Renal cortical epithelial cell (primary cell): ENCODE measurements at regions not wholly inside any gene's neighbourhood (a gene's known extent, or its start where the extent isn't known, plus 50 kb on each side); places are given as distances from the start of the nearest gene placed in this dataset.
A peak's percentile ranks its signal among the peaks of the same experiment; 100 is the strongest.
"Not testable (repeated sequence)": the region's sequence is repeated elsewhere in the genome, so short reads cannot be mapped to it uniquely, and the experiment has no call there.

Experiments used
- DNase-seq: peaks from one replicate; pipeline ENCODE4 v3.0.0-alpha.2; 2011; ENCODE audit warnings: low read depth

GRCh38 chr4:101670370-101670769, 120.2 kb upstream of the BANK1 start:
- DNase-seq: no peak

- DNase-seq: no peak
These were observed 120.7 kb upstream of the BANK1 start for GRCh38 chr4:101669832-101670188.

GRCh38 chr4:101669138-101669831, 121.2 kb upstream of the BANK1 start:
- no peak for DNase-seq

DNA sequence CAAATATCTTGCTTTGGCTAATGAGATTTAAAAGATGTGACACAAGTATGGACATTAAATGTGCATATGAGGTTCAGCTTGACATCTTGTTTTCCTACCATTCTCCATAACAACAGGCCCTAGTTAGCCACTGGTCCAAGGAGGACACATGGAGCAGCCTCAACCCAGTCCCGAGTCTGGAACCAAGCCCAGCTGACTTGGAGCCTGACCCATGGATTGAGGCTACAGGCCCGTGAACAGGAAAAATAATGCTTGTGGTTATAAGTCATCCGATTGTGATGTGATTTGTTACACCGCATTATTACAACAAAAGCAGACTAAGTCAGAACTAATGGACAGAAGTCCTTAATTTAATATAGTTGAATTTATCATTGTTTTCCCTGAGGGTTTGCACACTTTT, 123.2 kb upstream of the BANK1 start:
- DNase-seq: peak; percentile 33

DNA sequence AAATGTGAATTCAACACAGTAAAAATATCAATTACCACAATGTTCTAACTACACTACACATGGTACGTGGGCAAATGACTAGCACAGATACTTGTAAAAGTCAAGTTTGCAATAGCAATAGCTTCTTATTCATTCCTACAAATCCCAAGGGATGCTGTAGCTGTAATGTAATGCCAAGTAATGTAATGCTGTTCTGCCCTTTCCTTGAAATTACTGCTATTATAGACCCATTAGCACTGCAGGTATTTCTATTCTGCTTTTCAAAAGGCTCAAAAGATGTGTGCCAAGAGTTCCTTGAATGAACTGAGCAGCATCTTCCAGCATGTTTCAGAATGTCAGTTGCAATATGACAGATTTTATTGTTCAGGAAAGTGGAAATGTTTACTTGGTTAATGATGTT, 129.9 kb upstream of the BANK1 start:
- no peak for DNase-seq

- peak; percentile 9 for DNase-seq
These were observed 134.7 kb upstream of the BANK1 start for GRCh38 chr4:101655857-101656256.

DNA sequence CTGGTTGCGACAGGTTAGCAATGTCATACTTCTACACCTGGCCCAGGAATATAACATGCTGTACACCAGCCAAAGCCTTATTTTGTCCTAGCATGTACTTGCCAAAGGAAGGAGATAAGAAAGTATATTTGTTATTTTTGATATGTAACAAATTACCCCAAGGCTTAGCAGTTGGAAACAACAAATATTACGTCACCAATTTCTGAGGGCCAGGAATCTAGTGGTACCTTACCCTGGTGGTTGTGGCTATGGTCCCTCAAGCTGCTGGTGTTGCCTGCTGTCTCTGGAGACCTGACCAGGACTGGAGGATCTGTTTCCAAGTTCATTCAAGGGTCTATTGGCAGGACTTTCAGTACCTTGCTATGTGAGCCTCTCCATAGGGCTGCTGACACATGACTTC, 135.5 kb upstream of the BANK1 start:
- no peak for DNase-seq

DNA sequence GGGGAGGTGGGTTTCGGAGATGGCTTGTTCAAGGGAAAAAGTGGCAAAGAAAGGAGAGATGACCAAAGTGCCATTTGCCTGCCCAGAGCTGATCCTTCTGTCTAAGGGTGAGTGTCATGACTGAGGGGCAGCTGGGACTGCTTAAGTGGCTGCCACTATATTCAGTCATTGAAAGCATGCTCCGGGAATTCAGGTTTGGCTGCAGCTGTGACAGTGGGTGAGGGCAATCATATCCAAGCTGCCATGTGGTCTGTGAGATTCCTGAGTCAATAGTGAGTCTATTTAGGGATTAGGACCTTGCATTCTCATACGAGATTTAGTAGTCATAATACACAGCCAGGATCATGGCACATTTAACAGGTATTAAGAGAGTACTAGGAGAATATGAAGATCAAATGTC, 138.8 kb upstream of the BANK1 start:
- no peak for DNase-seq

- no peak for DNase-seq
These were observed 140.6 kb upstream of the BANK1 start for GRCh38 chr4:101649790-101650515.

DNA sequence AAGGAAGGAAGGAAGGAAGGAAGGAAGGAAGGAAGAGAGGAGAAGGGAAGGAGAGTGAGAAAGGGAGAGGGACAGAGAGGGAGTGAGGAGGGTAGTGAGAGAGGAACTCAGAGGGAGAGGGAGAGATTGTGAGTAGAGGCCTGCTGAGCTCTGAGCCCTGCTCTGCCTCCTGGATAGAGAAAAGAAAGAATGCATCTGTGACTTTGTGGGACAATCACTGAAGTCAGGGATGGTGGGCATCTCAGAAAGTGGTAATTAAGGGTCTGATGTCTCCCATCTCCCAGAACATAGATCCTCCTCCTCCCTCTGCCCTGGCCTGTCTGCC, 142.9 kb upstream of the BANK1 start:
- no peak for DNase-seq

- no peak for DNase-seq
These were observed 146.0 kb upstream of the BANK1 start for GRCh38 chr4:101644516-101644915.

DNA sequence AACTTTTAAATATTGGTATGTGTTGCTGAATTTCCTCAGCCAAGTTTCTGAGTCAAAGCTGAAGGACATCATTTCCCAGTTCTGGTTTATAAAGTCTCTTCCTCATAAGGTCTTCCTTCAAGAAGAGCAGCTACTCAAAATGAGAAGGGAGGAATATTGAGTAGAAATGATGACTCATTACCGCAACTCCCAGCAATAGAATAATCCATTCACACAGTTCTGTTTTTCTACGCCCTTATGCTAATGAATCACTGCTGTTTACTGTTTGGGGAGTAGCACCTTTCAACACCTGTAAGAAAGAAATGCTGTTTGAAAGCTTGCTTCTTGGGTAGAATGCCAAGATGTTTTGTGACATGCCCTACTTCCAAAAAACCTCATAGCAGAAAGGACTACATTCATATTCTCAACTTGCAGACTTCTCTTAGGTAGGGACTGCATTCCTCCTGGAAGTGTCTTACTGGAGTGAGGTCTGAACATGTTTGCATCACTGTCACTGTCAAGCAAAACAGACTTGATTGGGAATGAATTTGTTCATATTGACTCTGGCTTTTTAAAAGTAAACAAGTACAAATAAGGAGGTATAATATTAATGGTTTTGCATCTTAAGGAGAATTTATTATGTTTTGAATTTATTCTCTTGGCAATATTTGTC, 147.2 kb upstream of the BANK1 start:
- DNase-seq: peak; percentile 43

GRCh38 chr4:101632766-101633165, 157.8 kb upstream of the BANK1 start:
- DNase-seq: not testable (repeated sequence)

GRCh38 chr4:101630319-101630986, 160.1 kb upstream of the BANK1 start:
- no peak for DNase-seq

DNA sequence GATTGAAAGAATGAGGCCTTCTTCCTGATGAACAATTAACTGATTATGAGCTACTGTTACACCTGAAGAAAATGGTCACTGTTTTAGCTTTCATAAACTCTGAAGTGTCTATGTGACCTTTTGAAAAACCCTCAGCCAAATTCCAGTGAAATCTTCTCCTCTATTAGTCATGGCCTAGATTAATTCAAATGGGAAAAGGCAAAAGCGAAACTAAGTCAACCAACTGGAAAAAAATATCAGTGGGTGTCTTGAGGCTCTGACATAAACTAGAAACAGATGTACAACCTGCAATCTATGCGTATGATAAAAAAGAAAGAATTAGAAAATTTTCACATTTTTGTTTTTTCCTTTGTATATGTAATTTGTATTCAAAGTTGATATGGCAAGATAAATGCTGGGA, 169.4 kb upstream of the BANK1 start:
- peak; percentile 70 for DNase-seq

- no peak for DNase-seq
These were observed 174.9 kb upstream of the BANK1 start for GRCh38 chr4:101615652-101616051.

DNA sequence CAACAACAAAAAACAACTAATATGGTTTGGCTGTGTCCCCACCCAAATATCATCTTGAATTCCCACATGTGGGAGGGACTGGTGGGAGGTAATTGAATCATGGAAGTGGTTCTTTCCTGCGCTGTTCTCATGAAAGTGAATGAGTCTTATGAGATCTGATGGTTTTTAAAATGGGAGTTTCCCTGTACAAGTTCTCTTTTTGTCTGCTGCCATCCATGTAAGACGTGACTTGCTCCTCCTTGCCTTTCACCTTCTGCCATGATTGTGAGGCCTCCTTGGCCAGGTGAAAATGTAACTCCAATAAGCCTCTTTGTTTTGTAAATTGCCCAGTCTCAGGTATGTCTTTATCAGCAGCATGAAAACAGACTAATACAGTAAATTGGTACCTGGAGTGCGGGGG, 183.5 kb upstream of the BANK1 start:
- DNase-seq: not testable (repeated sequence)

GRCh38 chr4:101604976-101605375, 185.6 kb upstream of the BANK1 start:
- peak; percentile 88 for DNase-seq

DNA sequence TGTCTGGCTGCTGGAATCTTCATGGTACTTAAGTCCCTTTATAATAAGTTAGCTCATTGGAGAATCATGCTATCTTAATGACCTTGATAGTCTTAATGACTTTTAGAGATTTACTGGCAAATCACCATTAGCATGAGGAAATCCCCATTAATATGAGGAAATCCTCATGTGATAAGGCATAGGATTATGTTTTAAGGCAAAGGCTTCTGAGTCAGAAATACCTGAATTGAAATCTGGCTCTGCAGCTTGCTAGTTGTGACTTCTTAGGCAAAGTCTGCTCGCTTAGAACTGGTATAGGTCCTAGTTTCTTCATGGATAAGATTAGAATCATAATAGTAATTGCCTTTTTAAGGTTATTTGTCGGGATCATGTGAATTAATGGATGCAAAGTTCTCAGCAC, 190.2 kb upstream of the BANK1 start:
- DNase-seq: peak; percentile 19

- DNase-seq: peak; percentile 38
These were observed 190.9 kb upstream of the BANK1 start for GRCh38 chr4:101599620-101600019.

DNA sequence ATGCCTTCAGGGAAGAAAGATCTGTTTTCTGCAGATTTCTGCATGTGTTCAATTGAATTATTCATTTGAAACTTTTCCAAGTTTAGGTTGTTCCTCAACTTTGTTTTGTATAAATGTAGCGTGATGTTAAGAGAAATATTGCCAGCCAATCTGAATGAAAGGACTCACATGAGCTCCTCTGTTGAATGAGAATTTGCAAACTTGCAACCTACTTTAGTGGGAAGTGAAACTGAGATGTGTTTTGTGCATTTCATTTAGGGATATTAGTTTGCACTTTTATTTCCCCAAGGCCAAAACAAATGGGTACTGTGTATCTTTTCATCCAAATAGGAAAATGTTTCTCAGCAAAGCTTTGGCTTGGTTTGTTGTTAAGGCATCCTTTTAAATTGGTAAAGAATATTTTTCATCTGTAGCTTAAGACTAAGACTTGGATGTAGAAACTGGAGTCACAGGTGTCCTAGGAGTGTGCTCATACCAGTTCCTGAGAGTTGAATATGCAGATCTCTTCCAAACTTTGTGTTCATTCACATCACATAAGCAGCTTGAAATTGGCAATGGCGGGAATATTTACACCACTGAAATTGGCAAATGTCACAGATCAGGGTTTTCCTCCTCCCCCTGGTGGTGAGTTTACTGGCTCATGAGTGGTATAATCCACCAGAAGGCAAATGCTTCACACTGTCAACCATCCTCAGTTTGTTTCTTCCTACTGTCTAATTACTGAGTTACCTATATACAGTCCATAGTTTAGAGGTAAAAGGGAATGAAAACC, 193.6 kb upstream of the BANK1 start:
- no peak for DNase-seq

DNA sequence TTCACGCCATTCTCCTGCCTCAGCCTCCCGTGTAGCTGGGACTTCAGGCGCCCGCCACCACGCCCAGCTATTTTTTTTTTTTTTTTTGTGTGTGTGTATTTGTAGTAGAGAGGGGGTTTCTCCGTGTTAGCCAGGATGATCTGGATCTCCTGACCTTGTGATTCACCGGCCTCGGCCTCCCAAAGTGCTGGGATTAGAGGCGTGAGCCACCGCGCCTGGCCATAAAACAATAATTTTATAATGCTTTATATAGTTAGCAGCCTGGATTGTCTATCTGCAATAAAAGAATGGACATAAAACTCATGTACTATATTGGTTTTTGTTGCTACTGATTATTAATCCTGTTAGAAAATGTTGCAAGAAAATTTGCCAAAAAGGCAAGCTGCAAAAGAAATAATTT, 195.9 kb upstream of the BANK1 start:
- DNase-seq: no peak
